H9 (cell line): ENCODE measurements at regions not wholly inside any gene's neighbourhood (a gene's known extent, or its start where the extent isn't known, plus 50 kb on each side); places are given as distances from the start of the nearest gene placed in this dataset.

Experiments
- DNase-seq: peaks from one replicate; pipeline ENCODE4 v3.0.0-alpha.2; 2017
- H2AFZ ChIP-seq: one replicate; pipeline ENCODE4 v1.6.1; 2013; ENCODE audit warnings: mild to moderate bottlenecking, low read length, control low read depth, moderate library complexity
- H2AK5ac ChIP-seq: 2 replicates; pipeline ENCODE4 v1.6.1; 2013; ENCODE audit warnings: low read length, control low read depth, mixed read lengths; ENCODE audit not compliant: insufficient read length
- H2BK120ac ChIP-seq: one replicate; pipeline ENCODE4 v1.6.1; 2013; ENCODE audit warnings: low read depth, mild to moderate bottlenecking, low read length, control low read depth, inconsistent platforms; ENCODE audit not compliant: poor library complexity, severe bottlenecking
- H2BK12ac ChIP-seq: 2 replicates; pipeline ENCODE4 v1.6.1; 2013; ENCODE audit warnings: low read length, control low read depth, mixed read lengths, low read depth; ENCODE audit not compliant: insufficient read length
- H2BK15ac ChIP-seq: 2 replicates; pipeline ENCODE4 v1.6.1; 2013; ENCODE audit warnings: low read depth, low read length, control low read depth
- H2BK20ac ChIP-seq: one replicate; pipeline ENCODE4 v1.6.1; 2013; ENCODE audit warnings: low read depth, mild to moderate bottlenecking, low read length, control low read depth, inconsistent platforms; ENCODE audit not compliant: poor library complexity, severe bottlenecking
- H2BK5ac ChIP-seq: 2 replicates; pipeline ENCODE4 v1.6.1; 2013; ENCODE audit warnings: low read length, control low read depth, mixed read lengths; ENCODE audit not compliant: insufficient read length
- H3K14ac ChIP-seq: 2 replicates; pipeline ENCODE4 v1.6.1; 2013; ENCODE audit warnings: low read length, control low read depth; ENCODE audit not compliant: insufficient read depth
- H3K18ac ChIP-seq: 2 replicates; pipeline ENCODE4 v1.6.1; 2013; ENCODE audit warnings: low read depth, mild to moderate bottlenecking, mixed read lengths, low read length, control low read depth; ENCODE audit not compliant: insufficient read length
- H3K23ac ChIP-seq: 2 replicates; pipeline ENCODE4 v1.6.1; 2013; ENCODE audit warnings: low read length, control low read depth, mixed read lengths, low read depth; ENCODE audit not compliant: insufficient read length
- H3K23me2 ChIP-seq: 2 replicates; pipeline ENCODE4 v1.6.1; 2013; ENCODE audit warnings: low read depth, mild to moderate bottlenecking, mixed read lengths, low read length, control low read depth; ENCODE audit not compliant: insufficient read length, poor library complexity, severe bottlenecking
- H3K27ac ChIP-seq: 2 replicates; pipeline ENCODE4 v1.5.1; 2013; ENCODE audit warnings: low read length, control low read depth, mixed read lengths, low read depth; ENCODE audit not compliant: insufficient read length
- H3K27me3 ChIP-seq: 2 replicates; pipeline ENCODE4 v1.6.1; 2013; ENCODE audit warnings: low read length, control low read depth, inconsistent platforms; ENCODE audit not compliant: insufficient read depth
- H3K4ac ChIP-seq: 2 replicates; pipeline ENCODE4 v1.6.1; 2013; ENCODE audit warnings: low read depth, mild to moderate bottlenecking, control low read depth, inconsistent platforms, low read length, moderate library complexity
- H3K4me1 ChIP-seq: 2 replicates; pipeline ENCODE4 v1.6.1; 2013; ENCODE audit warnings: low read length, control low read depth, inconsistent platforms; ENCODE audit not compliant: insufficient read depth
- H3K4me2 ChIP-seq: 2 replicates; pipeline ENCODE4 v1.6.1; 2013; ENCODE audit warnings: low read length, control low read depth, mixed read lengths; ENCODE audit not compliant: insufficient read length, insufficient read depth
- H3K56ac ChIP-seq: 2 replicates; pipeline ENCODE4 v1.6.1; 2013; ENCODE audit warnings: low read depth, mild to moderate bottlenecking, mixed read lengths, low read length, control low read depth; ENCODE audit not compliant: insufficient read length
- H3K79me1 ChIP-seq: 2 replicates; pipeline ENCODE4 v1.6.1; 2013; ENCODE audit warnings: low read depth, mild to moderate bottlenecking, moderate library complexity, low read length, control low read depth, inconsistent platforms; ENCODE audit not compliant: insufficient read depth, poor library complexity, severe bottlenecking
- H3K79me2 ChIP-seq: 2 replicates; pipeline ENCODE4 v1.6.1; 2013; ENCODE audit warnings: low read length, control low read depth, inconsistent platforms; ENCODE audit not compliant: insufficient read depth
- H3K9ac ChIP-seq: 2 replicates; pipeline ENCODE4 v1.6.1; 2013; ENCODE audit warnings: low read length, control low read depth, mixed read lengths; ENCODE audit not compliant: insufficient read length; ENCODE audit errors: extremely low read depth
- H3K9me3 ChIP-seq: one replicate; pipeline ENCODE4 v1.6.1; 2013; ENCODE audit warnings: low read depth, low read length, inconsistent platforms; ENCODE audit not compliant: control insufficient read depth
- H3T11ph ChIP-seq: one replicate; pipeline ENCODE4 v1.6.1; 2013; ENCODE audit warnings: mild to moderate bottlenecking, low read length, control low read depth, inconsistent platforms
- H4K20me1 ChIP-seq: one replicate; pipeline ENCODE4 v1.6.1; 2013; ENCODE audit not compliant: control insufficient read depth, insufficient read length, insufficient read depth
- H4K5ac ChIP-seq: 2 replicates; pipeline ENCODE4 v1.6.1; 2013; ENCODE audit warnings: low read depth, mild to moderate bottlenecking, mixed read lengths, low read length, control low read depth; ENCODE audit not compliant: insufficient read length
- H4K8ac ChIP-seq: replicated peaks from 2 replicates; pipeline ENCODE4 v1.6.1; 2013; ENCODE audit warnings: low read length, control low read depth, mixed read lengths, low read depth; ENCODE audit not compliant: insufficient read length
- H4K91ac ChIP-seq: 2 replicates; pipeline ENCODE4 v1.6.1; 2013; ENCODE audit warnings: low read depth, mild to moderate bottlenecking, moderate library complexity, mixed read lengths, low read length, control low read depth; ENCODE audit not compliant: insufficient read length
- H3K27ac Mint-ChIP-seq, 3 experiments: 2 replicates in 2 of 3; 3 replicates in 1 of 3; pipeline ENCODE4 v1.8.0; 2020 to 2021; ENCODE audit warnings: mixed read lengths in 3 of 3, mild to moderate bottlenecking in 1 of 3, moderate library complexity in 1 of 3
- H3K27me3 Mint-ChIP-seq: 2 replicates; pipeline ENCODE4 v1.8.0; 2021; ENCODE audit warnings: low read depth, mild to moderate bottlenecking, moderate library complexity, mixed read lengths
- H3K36me3 Mint-ChIP-seq, 3 experiments: 2 replicates in 2 of 3; 3 replicates in 1 of 3; pipeline ENCODE4 v1.8.0; 2020 to 2021; ENCODE audit warnings: low read depth in 3 of 3, mixed read lengths in 3 of 3; ENCODE audit not compliant: insufficient read depth in 1 of 3
- H3K4me1 Mint-ChIP-seq, 2 experiments: 2 replicates each; pipeline ENCODE4 v1.8.0; 2020; ENCODE audit warnings: mixed read lengths in 2 of 2
- H3K4me3 Mint-ChIP-seq, 2 experiments: 2 replicates in 1 of 2; 3 replicates in 1 of 2; pipeline ENCODE4 v1.8.0; 2020 to 2021; ENCODE audit warnings: mild to moderate bottlenecking in 2 of 2, mixed read lengths in 2 of 2, moderate library complexity in 1 of 2
- H3K9me3 Mint-ChIP-seq, 2 experiments: 2 replicates in 1 of 2; 3 replicates in 1 of 2; pipeline ENCODE4 v1.8.0; 2020; ENCODE audit warnings: mild to moderate bottlenecking in 2 of 2, mixed read lengths in 2 of 2, moderate library complexity in 1 of 2
- CTCF ChIP-seq: fragments of 200-600 bp; sonication (generic); conservative IDR thresholded peaks from 3 replicates; pipeline ENCODE4 v1.8.0; 2021; ENCODE audit warnings: antibody characterized with exemption, mild to moderate bottlenecking
- WGBS: extraction: QIAGEN DNeasy Blood & Tissue Kit; methylation state at CpG from one replicate; pipeline ENCODE4 v1.1.7; 2013; ENCODE audit warnings: missing lambda C conversion rate, low lambda C conversion rate, mixed read lengths; ENCODE audit not compliant: insufficient read length; ENCODE audit errors: extremely low coverage; 5-methylcytosine and 5-hydroxymethylcytosine counted together

- no peak overlapping the region for H3K4me3 Mint-ChIP-seq
- peak; percentile 50 for TF ChIP-seq CTCF
- peaks cover 3% of the 10 kb centered on the region for H3K27me3 Mint-ChIP-seq
Measured at GRCh38 chr20:50380697-50381040, 129.5 kb upstream of the PTPN1 start.

More at GRCh38 chr20:50380697-50381040, 129.5 kb upstream of the PTPN1 start:
- Histone ChIP-seq H3K4me1 (no peaks in the 10 kb centered on the region), H3K4ac (no peak overlapping the region), H3K9me3 (no peaks in the 10 kb centered on the region), H2BK120ac (no peak overlapping the region), H2AK5ac (no peak overlapping the region), H2BK15ac (no peak overlapping the region), H3K56ac (no peak overlapping the region), H3K23me2 (no peaks in the 10 kb centered on the region), H3K79me2 (no peaks in the 10 kb centered on the region), H2BK20ac (no peak overlapping the region), H3K23ac (no peak overlapping the region), H2AFZ (no peak overlapping the region), H4K20me1 (no peaks in the 10 kb centered on the region), H3K79me1 (no peaks in the 10 kb centered on the region), H3K9ac (no peak overlapping the region), H4K91ac (no peak overlapping the region), H3T11ph (no peak overlapping the region), H3K4me2 (no peak overlapping the region), H2BK5ac (no peak overlapping the region), H2BK12ac (no peak overlapping the region), H4K8ac (no peak overlapping the region), H3K14ac (no peak overlapping the region), H3K27me3 (no peaks in the 10 kb centered on the region), H3K18ac (no peak overlapping the region), H3K27ac (no peak overlapping the region), H4K5ac (no peak overlapping the region)
- no peaks in the 10 kb centered on the region for H3K36me3 Mint-ChIP-seq
- no CpG with 5 or more reads among the region's 5 CpGs for WGBS
- no peak overlapping the region for H3K27ac Mint-ChIP-seq
- DNase-seq, result no peak
- H3K9me3 Mint-ChIP-seq, result no peaks in the 10 kb centered on the region
- peaks cover 0 to 8% of the 10 kb centered on the region in 2 experiments; a peak in 1 of 4 replicates for H3K4me1 Mint-ChIP-seq
